ENCODE measurements at regions not wholly inside any gene's neighbourhood (a gene's known extent, or its start where the extent isn't known, plus 50 kb on each side); places are given as distances from the start of the nearest gene placed in this dataset.

DNA sequence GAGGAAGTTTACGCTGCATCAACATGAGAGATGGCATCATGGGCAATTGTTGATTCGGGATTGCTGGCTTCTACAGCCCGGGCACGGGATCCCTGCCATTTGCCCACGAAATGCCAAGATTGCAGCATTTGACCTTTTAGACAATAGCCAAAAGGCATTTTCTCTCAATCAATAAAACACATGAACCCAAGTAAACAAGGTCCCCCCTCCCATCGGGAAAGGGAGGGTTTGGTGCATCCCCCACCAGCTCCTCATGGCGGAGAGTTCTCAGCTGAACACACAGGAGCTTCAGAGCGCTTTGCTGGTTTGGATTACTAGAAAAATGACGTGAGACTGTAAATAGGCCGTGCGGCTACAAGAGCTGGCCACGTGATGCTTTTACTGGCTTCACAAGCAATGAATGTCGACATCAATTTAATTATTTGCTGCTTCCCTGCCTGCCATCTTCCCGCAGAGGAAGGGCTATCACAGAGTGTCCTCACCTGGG, 147.6 kb downstream of the C16orf95 start:
- no peaks in the 10 kb centered on the region for H3K9me3 ChIP-seq
- H3K4me1 ChIP-seq: no peaks in the 10 kb centered on the region
- 60 to 68% (median 65%) methylated on average over 14 of the region's 14 CpGs for WGBS, 3 donors
- no peaks in the 10 kb centered on the region for H3K27me3 ChIP-seq (ENCODE audit: insufficient read depth in 3 of 3, low read length in 2 of 3)
- H3K36me3 ChIP-seq (ENCODE audit: insufficient read depth in 1 of 2, low read depth in 1 of 2): no peaks in the 10 kb centered on the region
- intact Hi-C loops (cut with DNase I): no loop called here
- TF ChIP-seq CTCF (IDR thresholded peaks at IDR 0.05): no peak
- no peak overlapping the region for H3K4me3 ChIP-seq
- DNase-seq: no peak
- H3K27ac ChIP-seq: no peak overlapping the region
- no peak for ATAC-seq

DNA sequence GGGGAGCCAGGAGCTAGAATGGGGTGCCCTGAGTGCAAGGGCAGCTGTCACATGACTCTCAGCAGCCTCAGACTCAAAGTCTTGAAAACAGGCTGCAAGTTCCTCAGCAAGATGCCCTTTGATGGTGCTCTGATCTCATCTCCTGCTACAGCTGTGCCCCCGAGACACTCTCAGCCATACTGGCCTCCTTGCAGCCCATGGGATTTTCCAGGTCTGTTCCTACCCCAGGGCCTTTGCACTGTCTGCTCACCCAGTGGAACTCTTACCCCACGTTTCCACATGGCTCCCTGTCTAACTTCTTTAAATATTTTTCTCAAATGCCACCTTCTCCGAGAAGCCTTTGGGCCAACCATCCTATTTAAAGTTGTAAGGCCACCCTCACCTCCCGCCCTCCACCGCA, 146.9 kb downstream of the C16orf95 start:
- Histone ChIP-seq H3K4me3 (no peak overlapping the region), H3K9me3 (no peaks in the 10 kb centered on the region), H3K36me3 (ENCODE audit: insufficient read depth in 1 of 2, low read depth in 1 of 2) (no peaks in the 10 kb centered on the region), H3K27me3 (ENCODE audit: insufficient read depth in 3 of 3, low read length in 2 of 3) (no peaks in the 10 kb centered on the region), H3K4me1 (no peaks in the 10 kb centered on the region), H3K27ac (no peak overlapping the region)
- DNase-seq (no peak), ATAC-seq (no peak)
- intact Hi-C loops (cut with DNase I): no loop called here
- WGBS, 3 donors: 83 to 90% (median 85%) methylated on average over 5 of the region's 5 CpGs
- no peak for TF ChIP-seq CTCF (IDR thresholded peaks at IDR 0.05)

DNA sequence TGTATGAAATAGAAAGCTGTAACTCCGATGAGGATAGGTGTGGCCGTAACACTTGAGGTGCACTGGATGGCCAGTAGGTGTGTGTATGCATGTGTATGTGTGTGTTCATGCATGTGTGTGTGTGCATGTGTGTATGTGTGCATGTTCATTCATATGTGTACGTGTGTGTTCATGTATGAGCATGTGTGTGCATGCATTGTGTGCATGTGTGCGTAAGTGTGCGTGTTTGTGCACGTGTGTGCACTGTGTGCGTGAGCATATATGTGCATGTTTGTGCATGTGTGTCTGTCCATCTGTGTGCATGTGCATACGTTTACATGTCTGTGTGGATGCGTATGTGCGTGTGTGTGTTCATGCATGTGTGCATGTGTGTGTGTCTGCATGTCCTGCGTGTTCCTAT, 145.5 kb downstream of the C16orf95 start:
- Histone ChIP-seq H3K36me3 (ENCODE audit: insufficient read depth in 1 of 2, low read depth in 1 of 2) (no peaks in the 10 kb centered on the region), H3K9me3 (no peaks in the 10 kb centered on the region), H3K27ac (no peak overlapping the region), H3K27me3 (ENCODE audit: insufficient read depth in 3 of 3, low read length in 2 of 3) (peaks cover 0 to 2% (median 0%) of the 10 kb centered on the region in 3 donors), H3K4me1 (no peaks in the 10 kb centered on the region), H3K4me3 (no peak overlapping the region)
- ATAC-seq: no peak
- WGBS, 3 donors: 92 to 95% (median 93%) methylated on average over 11 of the region's 11 CpGs
- intact Hi-C loops (cut with DNase I): no loop called here
- no peak for TF ChIP-seq CTCF (IDR thresholded peaks at IDR 0.05)
- no peak for DNase-seq

- Histone ChIP-seq H3K4me1 (no peaks in the 10 kb centered on the region), H3K27me3 (ENCODE audit: insufficient read depth in 3 of 3, low read length in 2 of 3) (peaks cover 0 to 11% (median 0%) of the 10 kb centered on the region in 3 donors), H3K36me3 (ENCODE audit: insufficient read depth in 1 of 2, low read depth in 1 of 2) (no peaks in the 10 kb centered on the region), H3K9me3 (no peaks in the 10 kb centered on the region), H3K27ac (no peak overlapping the region), H3K4me3 (no peak overlapping the region)
- 84 to 86% (median 84%) methylated on average over 6 of the region's 6 CpGs for WGBS, 3 donors
- intact Hi-C loops (cut with DNase I): no loop called here
- ATAC-seq: no peak
- DNase-seq: no peak
- no peak for TF ChIP-seq CTCF (IDR thresholded peaks at IDR 0.05)
Measured at GRCh38 chr16:87172632-87173031, 144.6 kb downstream of the C16orf95 start.

DNA sequence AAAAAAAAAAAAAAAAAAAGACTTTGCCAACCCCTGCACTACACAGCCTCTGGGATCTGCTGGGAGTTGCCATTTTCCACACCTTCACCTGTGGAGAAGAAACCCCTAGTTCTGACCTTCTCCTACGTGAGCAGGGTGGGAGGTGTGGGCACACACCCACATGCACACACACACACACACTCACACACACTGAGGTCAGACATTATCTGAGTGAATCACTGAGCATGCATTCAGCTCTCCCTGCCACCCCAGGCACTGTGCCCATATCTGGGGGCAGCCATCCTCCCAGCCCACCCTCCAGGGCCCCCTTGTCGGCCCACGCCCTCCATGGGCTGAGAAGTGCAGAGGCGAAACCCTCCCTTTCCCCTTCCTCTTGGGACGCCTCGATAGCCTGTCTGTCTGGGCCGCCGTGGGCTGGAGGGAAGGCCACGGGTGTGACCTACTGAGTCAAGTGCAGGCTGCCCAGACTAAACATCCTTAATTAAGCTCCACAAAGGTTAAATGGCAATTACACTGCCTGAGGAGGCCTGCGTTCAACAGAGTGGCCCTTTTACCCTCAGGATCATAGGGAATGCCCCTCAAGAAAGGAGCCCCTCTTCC, 143.8 kb downstream of the C16orf95 start:
- 53 to 67% (median 62%) methylated on average over 10 of the region's 10 CpGs for whole genome bisulfite sequencing, 3 donors
- peaks cover 0 to 11% (median 2%) of the 10 kb centered on the region in 3 donors for H3K27me3 ChIP-seq (ENCODE audit: insufficient read depth in 3 of 3, low read length in 2 of 3)
- H3K9me3 ChIP-seq: no peaks in the 10 kb centered on the region
- H3K27ac ChIP-seq: no peak overlapping the region
- no peak overlapping the region for H3K4me3 ChIP-seq
- ATAC-seq: no peak
- intact Hi-C loops (cut with DNase I): no loop called here
- no peaks in the 10 kb centered on the region for H3K4me1 ChIP-seq
- H3K36me3 ChIP-seq (ENCODE audit: insufficient read depth in 1 of 2, low read depth in 1 of 2): no peaks in the 10 kb centered on the region
- no peak for DNase-seq
- no peak for TF ChIP-seq CTCF (IDR thresholded peaks at IDR 0.05)

Measured in psoas muscle (tissue), 7 donors.